DOHH2 (cell line): ENCODE measurements at regions not wholly inside any gene's neighbourhood (a gene's known extent, or its start where the extent isn't known, plus 50 kb on each side); places are given as distances from the start of the nearest gene placed in this dataset.

Experiments
- H3F3A ChIP-seq: fragments of 200-600 bp; sonication (generic), shearing (Covaris generic); 2 replicates; pipeline ENCODE4 v1.6.0; 2016; ENCODE audit warnings: antibody characterized with exemption, mild to moderate bottlenecking; ENCODE audit not compliant: control insufficient read depth, insufficient read depth
- H3K27ac ChIP-seq: fragments of 200-600 bp; sonication (generic); 2 replicates; pipeline ENCODE4 v1.5.1; 2014; ENCODE audit warnings: low read depth, mild to moderate bottlenecking, low read length, moderate library complexity
- H3K27me3 ChIP-seq: fragments of 200-600 bp; sonication (generic); 2 replicates; pipeline ENCODE4 v1.6.1; 2014; ENCODE audit warnings: mild to moderate bottlenecking, low read length, mixed read lengths; ENCODE audit not compliant: control insufficient read depth
- H3K36me3 ChIP-seq: fragments of 200-600 bp; sonication (generic); 2 replicates; pipeline ENCODE4 v1.6.1; 2014; ENCODE audit warnings: mild to moderate bottlenecking, low read length, moderate library complexity, mixed read lengths; ENCODE audit not compliant: control insufficient read depth
- H3K4me1 ChIP-seq: fragments of 200-600 bp; sonication (generic); 2 replicates; pipeline ENCODE4 v1.6.1; 2014; ENCODE audit warnings: mild to moderate bottlenecking, low read length, mixed read lengths; ENCODE audit not compliant: control insufficient read depth
- H3K4me2 ChIP-seq: fragments of 200-600 bp; sonication (generic); 2 replicates; pipeline ENCODE4 v1.6.0; 2014; ENCODE audit warnings: mild to moderate bottlenecking, low read length, moderate library complexity
- H3K4me3 ChIP-seq: fragments of 200-600 bp; sonication (generic); 2 replicates; pipeline ENCODE4 v1.5.1; 2014; ENCODE audit warnings: mild to moderate bottlenecking, low read length, mixed read lengths
- H3K79me2 ChIP-seq: fragments of 200-600 bp; sonication (generic); 2 replicates; pipeline ENCODE4 v1.6.1; 2014; ENCODE audit warnings: mild to moderate bottlenecking, low read length, mixed read lengths; ENCODE audit not compliant: control insufficient read depth
- H3K9me2 ChIP-seq: fragments of 200-600 bp; sonication (generic); replicated peaks from 2 replicates; pipeline ENCODE4 v1.6.1; 2014; ENCODE audit warnings: mild to moderate bottlenecking, low read length, mixed read lengths; ENCODE audit not compliant: control insufficient read depth
- H3K9me3 ChIP-seq: fragments of 200-600 bp; sonication (generic); 2 replicates; pipeline ENCODE4 v1.6.1; 2014; ENCODE audit warnings: antibody characterized with exemption, low read length, mixed read lengths; ENCODE audit not compliant: control insufficient read depth, insufficient read depth
- H4K20me1 ChIP-seq: fragments of 200-600 bp; sonication (generic); 2 replicates; pipeline ENCODE4 v1.6.0; 2014; ENCODE audit warnings: low read depth, mild to moderate bottlenecking, antibody characterized with exemption, low read length, moderate library complexity; ENCODE audit not compliant: control insufficient read depth, insufficient read depth
- CTCF ChIP-seq: fragments of 200-600 bp; sonication (generic); IDR thresholded peaks from one replicate; pipeline ENCODE4 v1.5.1; 2014; ENCODE audit warnings: antibody characterized with exemption, mild to moderate bottlenecking, low read depth, low read length; ENCODE audit not compliant: poor library complexity, severe bottlenecking
- EZH2phosphoT487 ChIP-seq: fragments of 200-600 bp; sonication (generic); IDR thresholded peaks from 2 replicates; pipeline ENCODE4 v1.6.1; 2017; ENCODE audit warnings: borderline replicate concordance, mild to moderate bottlenecking, antibody characterized with exemption, low read length, moderate library complexity, mixed read lengths

GRCh38 chr6:169141671-169142537 lies 111.7 kb downstream of the THBS2 start:
- TF ChIP-seq EZH2phosphoT487 (no peak), CTCF (no peak)
- Histone ChIP-seq H3K4me3 (no peak overlapping the region), H3K27me3 (no peaks in the 10 kb centered on the region), H3K79me2 (no peaks in the 10 kb centered on the region), H3K4me1 (no peaks in the 10 kb centered on the region), H3K9me2 (no peaks in the 10 kb centered on the region), H3K4me2 (no peak overlapping the region), H3F3A (no peaks in the 10 kb centered on the region), H3K36me3 (no peaks in the 10 kb centered on the region), H3K9me3 (no peaks in the 10 kb centered on the region), H3K27ac (no peak overlapping the region), H4K20me1 (no peaks in the 10 kb centered on the region)

- TF ChIP-seq CTCF (no peak), EZH2phosphoT487 (no peak)
- no peaks in the 10 kb centered on the region for H3K79me2 ChIP-seq
- no peak overlapping the region for H3K27ac ChIP-seq
- no peaks in the 10 kb centered on the region for H3K27me3 ChIP-seq
- no peaks in the 10 kb centered on the region for H4K20me1 ChIP-seq
- no peaks in the 10 kb centered on the region for H3K9me3 ChIP-seq
- no peaks in the 10 kb centered on the region for H3F3A ChIP-seq
- H3K9me2 ChIP-seq: no peaks in the 10 kb centered on the region
- H3K4me2 ChIP-seq: no peak overlapping the region
- H3K4me1 ChIP-seq: no peaks in the 10 kb centered on the region
- H3K4me3 ChIP-seq: no peak overlapping the region
- no peaks in the 10 kb centered on the region for H3K36me3 ChIP-seq
These were observed 112.6 kb downstream of the THBS2 start for GRCh38 chr6:169140986-169141495.

- no peak for TF ChIP-seq EZH2phosphoT487
- no peak for TF ChIP-seq CTCF
- Histone ChIP-seq H4K20me1 (no peaks in the 10 kb centered on the region), H3K4me3 (no peak overlapping the region), H3K9me3 (no peaks in the 10 kb centered on the region), H3K79me2 (no peaks in the 10 kb centered on the region), H3K27ac (no peak overlapping the region), H3F3A (no peaks in the 10 kb centered on the region), H3K4me1 (no peaks in the 10 kb centered on the region), H3K4me2 (no peak overlapping the region), H3K36me3 (no peaks in the 10 kb centered on the region), H3K9me2 (no peaks in the 10 kb centered on the region), H3K27me3 (no peaks in the 10 kb centered on the region)
These were observed 114.3 kb downstream of the THBS2 start for GRCh38 chr6:169139179-169139971.
